A549 (cell line): ENCODE measurements at regions not wholly inside any gene's neighbourhood (a gene's known extent, or its start where the extent isn't known, plus 50 kb on each side); places are given as distances from the start of the nearest gene placed in this dataset.

Source experiments
- ATAC-seq, 2 experiments: fragments of 200-7000 bp in 1 of 2; fragments of >200 bp in 1 of 2; cut with Nextera tagmentation in 1 of 2; cut with Tn5 transposase in 1 of 2; 3 replicates each; pipeline versions ENCODE4 v1.8.0 to v1.9.1; 2018 to 2020; ENCODE audit warnings: mild to moderate bottlenecking in 1 of 2, moderate library complexity in 1 of 2
- CTCF ChIA-PET: fragments of 300-600 bp; sonication (Branson Sonifier 250); formaldehyde crosslinking; extraction: SDS; loops from one replicate; lab custom pipeline; 2021; ENCODE audit warnings: antibody characterized with exemption, inconsistent platforms; lab: Yijun Ruan, JAX
- POLR2A ChIA-PET: fragments of 350-600 bp; formaldehyde crosslinking; extraction: SDS; loops from one replicate; lab custom pipeline; 2021; ENCODE audit warnings: antibody characterized with exemption, inconsistent platforms; lab: Yijun Ruan, JAX
- DNase-seq, 2 experiments: peaks; one replicate each; pipeline versions ENCODE4 v3.0.0 to v3.0.0-alpha.2; 2011 to 2016; ENCODE audit warnings: low read depth in 1 of 2, low spot score in 1 of 2
- FAIRE-seq: peaks from 2 replicates; lab custom pipeline; 2011; peaks lifted over from hg19 to GRCh38; lab: Jason Lieb, UNC
- H3K27ac ChIP-seq, 2 experiments: fragments of >200 bp; sonication (Bioruptor Twin); formaldehyde crosslinking; 3 replicates each; pipeline ENCODE4 v1.5.1; 2016 to 2017
- H3K4me1 ChIP-seq: fragments of >200 bp; sonication (Bioruptor Twin); formaldehyde crosslinking; 3 replicates; pipeline ENCODE4 v1.6.1; 2016
- H3K4me2 ChIP-seq: fragments of >200 bp; sonication (Bioruptor Twin); formaldehyde crosslinking; 3 replicates; pipeline ENCODE4 v1.6.1; 2016
- H3K4me3 ChIP-seq: fragments of >200 bp; sonication (Bioruptor Twin); formaldehyde crosslinking; 3 replicates; pipeline ENCODE4 v1.5.1; 2016
- H3K9me3 ChIP-seq: fragments of >200 bp; sonication (Bioruptor Twin); formaldehyde crosslinking; 3 replicates; pipeline ENCODE4 v1.6.1; 2016
- BHLHE40 ChIP-seq: IDR thresholded peaks from 2 replicates; pipeline ENCODE4 v1.6.1; 2012; ENCODE audit warnings: low read depth, low read length, inconsistent platforms
- CBX2 ChIP-seq: fragments of 200-600 bp; sonication (generic); IDR thresholded peaks from 2 replicates; pipeline ENCODE4 v1.6.1; 2016; ENCODE audit warnings: low read depth, mild to moderate bottlenecking, borderline replicate concordance
- CBX8 ChIP-seq: fragments of 200-600 bp; sonication (generic); IDR thresholded peaks from 2 replicates; pipeline ENCODE4 v1.6.1; 2016
- EHMT2 ChIP-seq: fragments of 200-600 bp; sonication (generic); IDR thresholded peaks from 2 replicates; pipeline ENCODE4 v1.6.1; 2016; ENCODE audit warnings: antibody characterized with exemption, low read depth, mild to moderate bottlenecking, moderate library complexity
- FOSB ChIP-seq: fragments of 250-450 bp; sonication (Bioruptor Pico); IDR thresholded peaks from 2 replicates; pipeline ENCODE4 v1.5.0; 2020; ENCODE audit warnings: mild to moderate bottlenecking, moderate library complexity
- HDAC2 ChIP-seq: fragments of 200-600 bp; sonication (generic); IDR thresholded peaks from 2 replicates; pipeline ENCODE4 v1.6.1; 2016
- MAFK ChIP-seq: fragments of 450-650 bp; IDR thresholded peaks from 2 replicates; pipeline ENCODE4 v1.6.1; 2014; ENCODE audit not compliant: partially characterized antibody
- NFE2L2 ChIP-seq: fragments of 150-350 bp; conservative IDR thresholded peaks from 2 replicates; pipeline ENCODE4 v1.6.1; 2014; ENCODE audit warnings: low read length
- NR3C1 ChIP-seq: fragments of >200 bp; sonication (Bioruptor Twin); formaldehyde crosslinking; IDR thresholded peaks from 3 replicates; pipeline ENCODE4 v1.6.1; 2017
- POLR2AphosphoS2 ChIP-seq: conservative IDR thresholded peaks from 2 replicates; pipeline ENCODE4 v1.6.1; 2012; ENCODE audit warnings: low read length, improper control_type of control experiment, inconsistent platforms
- RAD21 ChIP-seq, 2 experiments: fragments of >200 bp in 1 of 2; sonication (Bioruptor Twin) in 1 of 2; formaldehyde crosslinking in 1 of 2; IDR thresholded peaks in 1 of 2; conservative IDR thresholded peaks in 1 of 2; 2 replicates in 1 of 2; 3 replicates in 1 of 2; pipeline ENCODE4 v1.6.1; 2012 to 2018; ENCODE audit warnings: inconsistent platforms in 1 of 2
- RARB ChIP-seq: fragments of 250-450 bp; sonication (Bioruptor Pico); IDR thresholded peaks from 2 replicates; pipeline ENCODE4 v1.8.0; 2021; ENCODE audit warnings: mild to moderate bottlenecking, moderate library complexity
- REST ChIP-seq: fragments of 200-600 bp; sonication (generic); IDR thresholded peaks from 2 replicates; pipeline ENCODE4 v1.6.1; 2016; ENCODE audit warnings: antibody characterized with exemption, mild to moderate bottlenecking, moderate library complexity
- SMC3 ChIP-seq: fragments of >200 bp; sonication (Bioruptor Twin); formaldehyde crosslinking; IDR thresholded peaks from 3 replicates; pipeline ENCODE4 v1.6.1; 2018; ENCODE audit warnings: inconsistent platforms
- SREBF2 ChIP-seq: fragments of 450-650 bp; IDR thresholded peaks from 2 replicates; pipeline ENCODE4 v1.6.1; 2014; ENCODE audit warnings: mild to moderate bottlenecking, moderate library complexity
- TFCP2L1 ChIP-seq: fragments of 250-450 bp; sonication (Bioruptor Pico); IDR thresholded peaks from 2 replicates; pipeline ENCODE4 v1.5.0; 2021; ENCODE audit warnings: mild to moderate bottlenecking
- TP53 ChIP-seq: fragments of 250-450 bp; sonication (Bioruptor Pico); IDR thresholded peaks from 2 replicates; pipeline ENCODE4 v1.5.0; 2021; ENCODE audit warnings: mild to moderate bottlenecking, moderate library complexity
- USF2 ChIP-seq: fragments of 450-650 bp; IDR thresholded peaks from 2 replicates; pipeline ENCODE4 v1.6.1; 2014; ENCODE audit warnings: antibody characterized with exemption
- ZFP36 ChIP-seq: fragments of 450-650 bp; IDR thresholded peaks from 2 replicates; pipeline ENCODE4 v1.6.1; 2014; ENCODE audit warnings: borderline replicate concordance; ENCODE audit not compliant: partially characterized antibody
- ZNF302 ChIP-seq: fragments of 250-450 bp; sonication (Bioruptor Pico); IDR thresholded peaks from 2 replicates; pipeline ENCODE4 v1.9.0; 2021; ENCODE audit warnings: inconsistent platforms, mild to moderate bottlenecking, moderate library complexity
- WGBS: methylation state at CpG from one replicate; pipeline ENCODE4 v1.1.6; 2017; ENCODE audit errors: missing lambda C conversion rate; 5-methylcytosine and 5-hydroxymethylcytosine counted together

- no peak for FAIRE-seq
- WGBS, result 78% methylated on average over 1 of the region's 1 CpG
- no peak for ATAC-seq
- Histone ChIP-seq H3K4me3 (no peak overlapping the region), H3K9me3 (no peaks in the 10 kb centered on the region), H3K4me2 (no peak overlapping the region), H3K4me1 (no peaks in the 10 kb centered on the region), H3K27ac (no peak overlapping the region)
- DNase-seq, result no peak
- TF ChIP-seq BHLHE40, result no peak
- no peak for TF ChIP-seq TP53 (CRISPR knock-in tag)
- TF ChIP-seq POLR2AphosphoS2, result no peak
- no peak for TF ChIP-seq SREBF2
- no peak for TF ChIP-seq RAD21 (conservative IDR thresholded peaks at IDR 0.05 in 1 of 2, IDR thresholded peaks at IDR 0.05 in 1 of 2)
- TF ChIP-seq TFCP2L1 (CRISPR knock-in tag), result no peak
- no peak for TF ChIP-seq NFE2L2
- POLR2A ChIA-PET, result no interaction called here
- CTCF ChIA-PET, result no interaction called here
These were observed 239.7 kb upstream of the AGA start for GRCh38 chr4:177681902-177682301.

DNA sequence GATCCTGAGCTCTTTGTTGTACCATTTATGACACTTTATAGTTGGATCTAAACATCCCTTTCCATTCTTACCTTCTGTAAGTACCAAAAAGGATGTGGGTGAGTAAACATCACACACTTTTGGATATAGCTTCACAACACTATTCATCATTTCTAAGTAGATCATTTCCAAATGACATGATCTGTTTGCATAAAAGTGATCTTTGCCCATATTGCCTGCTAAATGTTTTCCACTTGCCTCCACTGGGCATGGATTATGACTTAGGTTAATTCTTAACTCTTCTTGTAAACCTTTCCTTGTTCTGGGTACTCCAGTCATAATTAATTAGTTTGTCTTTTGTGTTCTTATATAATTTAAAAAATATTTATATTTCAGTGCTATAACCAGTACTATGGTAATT lies 244.9 kb upstream of the AGA start:
- no peak for ATAC-seq
- Histone ChIP-seq H3K4me1 (no peaks in the 10 kb centered on the region), H3K4me2 (no peak overlapping the region), H3K4me3 (no peak overlapping the region), H3K27ac (no peak overlapping the region), H3K9me3 (no peaks in the 10 kb centered on the region)
- DNase-seq, result no peak
- no peak for FAIRE-seq
- CTCF ChIA-PET, result interaction anchor here (1.1 kb wide), 1 partner anchor 16 kb away, joined by 3 read pairs; no protein-coding TSS in a partner anchor
- TF ChIP-seq TP53 (CRISPR knock-in tag) (no peak), RAD21 (conservative IDR thresholded peaks at IDR 0.05 in 1 of 2, IDR thresholded peaks at IDR 0.05 in 1 of 2) (no peak), CBX2 (no peak), ZFP36 (no peak), CBX8 (no peak), ZNF302 (CRISPR knock-in tag) (no peak), REST (no peak), MAFK (no peak), EHMT2 (no peak), TFCP2L1 (CRISPR knock-in tag) (no peak), FOSB (CRISPR knock-in tag) (no peak), USF2 (no peak), NR3C1 (no peak), HDAC2 (no peak), SMC3 (no peak), RARB (no peak)
- POLR2A ChIA-PET, result interaction anchor here (0.6 kb wide), 1 partner anchor 593 kb away, joined by 3 read pairs; no protein-coding TSS in a partner anchor

DNA sequence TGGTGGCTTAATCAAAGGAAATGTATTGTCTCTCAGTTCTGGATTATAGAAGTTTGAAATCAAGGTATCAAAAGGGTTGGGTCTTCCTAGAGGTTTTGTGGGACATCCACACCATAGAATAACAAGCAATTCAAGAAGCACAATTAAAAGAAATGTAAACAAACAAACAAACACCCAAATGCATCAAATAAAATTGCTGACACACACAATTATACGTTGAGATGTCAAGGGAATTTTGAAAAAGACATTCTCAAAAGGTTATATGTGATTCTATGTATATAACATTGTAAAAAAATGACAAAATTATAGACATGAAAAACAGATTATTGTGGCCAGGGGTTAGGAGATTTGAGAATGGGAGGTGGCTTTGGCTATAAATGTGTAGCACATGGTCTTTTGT lies 250.7 kb upstream of the AGA start:
- Histone ChIP-seq H3K4me1 (no peaks in the 10 kb centered on the region), H3K9me3 (no peaks in the 10 kb centered on the region), H3K4me3 (no peak overlapping the region), H3K4me2 (no peak overlapping the region), H3K27ac (no peak overlapping the region)
- POLR2A ChIA-PET, result no interaction called here
- DNase-seq (no peak), ATAC-seq (no peak), FAIRE-seq (no peak)
- WGBS, result 14% methylated on average over 1 of the region's 1 CpG
- TF ChIP-seq ZFP36 (no peak), MAFK (peak; percentile 84)
- CTCF ChIA-PET, result no interaction called here
